Endothelial cell of umbilical vein (primary cell): ENCODE measurements at regions not wholly inside any gene's neighbourhood (a gene's known extent, or its start where the extent isn't known, plus 50 kb on each side); places are given as distances from the start of the nearest gene placed in this dataset.

Experiments used
- BruUV-seq: library from RNA; stranded (reverse); fragments of 400-500 nt; replicated peaks from 2 replicates; lab custom pipeline; 2021; lab: Mats Ljungman, UMichigan
- CTCF ChIA-PET: fragments of 300-600, 350-600 bp; sonication (Branson Sonifier 250); formaldehyde crosslinking; loops from one replicate; lab custom pipeline; 2021; ENCODE audit warnings: antibody characterized with exemption, inconsistent platforms; lab: Charles Lee
- POLR2A ChIA-PET: fragments of 300-600, 350-600 bp; sonication (Branson Sonifier 250); formaldehyde crosslinking; loops from one replicate; lab custom pipeline; 2021; ENCODE audit warnings: antibody characterized with exemption, inconsistent platforms; lab: Charles Lee
- DNase-seq: peaks from one replicate; pipeline ENCODE4 v3.0.0-alpha.2; 2011; ENCODE audit warnings: low read depth, low spot score
- FAIRE-seq: peaks from 2 replicates; lab custom pipeline; 2011; peaks lifted over from hg19 to GRCh38; lab: Jason Lieb, UNC
- H2AFZ ChIP-seq: 2 replicates; pipeline ENCODE4 v1.6.0; 2012; ENCODE audit warnings: low read depth, low read length, control low read depth, inconsistent platforms
- H3K27ac ChIP-seq: 2 replicates; pipeline ENCODE4 v1.5.1; 2011; ENCODE audit warnings: low read depth, mild to moderate bottlenecking, control low read depth, low read length, moderate library complexity; ENCODE audit not compliant: insufficient read depth
- H3K27me3 ChIP-seq, 2 experiments: 2 replicates each; pipeline versions ENCODE4 v1.6.0 to v1.6.1; 2011; ENCODE audit warnings: low read length in 2 of 2, mixed read lengths in 1 of 2; ENCODE audit not compliant: control insufficient read depth in 2 of 2, insufficient read depth in 2 of 2
- H3K36me3 ChIP-seq, 2 experiments: 2 replicates in 1 of 2; 3 replicates in 1 of 2; pipeline ENCODE4 v1.5.1; 2011; ENCODE audit warnings: low read length in 2 of 2, mild to moderate bottlenecking in 1 of 2, moderate library complexity in 1 of 2; ENCODE audit not compliant: control insufficient read depth in 2 of 2, insufficient read depth in 2 of 2; ENCODE audit errors: extremely low read depth in 1 of 2
- H3K4me1 ChIP-seq: 3 replicates; pipeline ENCODE4 v1.5.1; 2011; ENCODE audit warnings: mild to moderate bottlenecking, low read length; ENCODE audit not compliant: control insufficient read depth, insufficient read depth; ENCODE audit errors: extremely low read depth
- H3K4me2 ChIP-seq: 2 replicates; pipeline ENCODE4 v1.6.1; 2011; ENCODE audit warnings: low read length, control low read depth, mixed read lengths; ENCODE audit not compliant: insufficient read depth
- H3K4me3 ChIP-seq, 3 experiments: fragments of 200-600 bp in 1 of 3; sonication (generic), shearing (Covaris generic) in 1 of 3; replicated peaks in 1 of 3; 2 replicates each; pipeline ENCODE4 v1.5.1; 2011 to 2016; ENCODE audit warnings: control low read depth in 3 of 3, low read length in 3 of 3, mild to moderate bottlenecking in 2 of 3, inconsistent platforms in 1 of 3, low read depth in 1 of 3, moderate library complexity in 1 of 3; ENCODE audit not compliant: insufficient read depth in 1 of 3
- H3K79me2 ChIP-seq: 2 replicates; pipeline ENCODE4 v1.6.0; 2012; ENCODE audit warnings: low read length, inconsistent platforms; ENCODE audit not compliant: control insufficient read depth, insufficient read depth
- H3K9ac ChIP-seq: replicated peaks from 2 replicates; pipeline ENCODE3; 2011; ENCODE audit warnings: low read length, control low read depth; ENCODE audit not compliant: insufficient read depth; ENCODE audit errors: extremely low read depth
- H3K9me1 ChIP-seq: replicated peaks from 3 replicates; pipeline ENCODE4 v1.6.0; 2011; ENCODE audit warnings: mild to moderate bottlenecking, low read length; ENCODE audit not compliant: control insufficient read depth, insufficient read depth; ENCODE audit errors: extremely low read depth
- H3K9me3 ChIP-seq: replicated peaks from 2 replicates; pipeline ENCODE4 v1.5.1; 2012; ENCODE audit warnings: low read length, inconsistent platforms; ENCODE audit not compliant: control insufficient read depth, insufficient read depth
- H4K20me1 ChIP-seq: replicated peaks from 2 replicates; pipeline ENCODE3; 2011; ENCODE audit warnings: mild to moderate bottlenecking, low read length; ENCODE audit not compliant: control insufficient read depth, insufficient read depth; ENCODE audit errors: extremely low read depth
- CTCF ChIP-seq, 2 donors: IDR thresholded peaks; 1 replicate in 1 of 2; 2 replicates in 1 of 2; pipeline ENCODE4 v1.5.1; 2011; ENCODE audit warnings: low read length in 2 of 2, mild to moderate bottlenecking in 2 of 2, moderate library complexity in 2 of 2, control low read depth in 1 of 2, inconsistent platforms in 1 of 2, low read depth in 1 of 2; ENCODE audit not compliant: insufficient read depth in 1 of 2; ENCODE audit errors: extremely low read depth in 1 of 2
- EZH2 ChIP-seq: IDR thresholded peaks from 2 replicates; pipeline ENCODE4 v1.6.1; 2012; ENCODE audit warnings: borderline replicate concordance, low read depth, mild to moderate bottlenecking, moderate library complexity, low read length, inconsistent platforms; ENCODE audit not compliant: severe bottlenecking
- FOS ChIP-seq: IDR thresholded peaks from 2 replicates; pipeline ENCODE4 v1.6.1; 2011; ENCODE audit warnings: mild to moderate bottlenecking, low read length, moderate library complexity, borderline replicate concordance; ENCODE audit not compliant: insufficient read depth
- GATA2 ChIP-seq: IDR thresholded peaks from 2 replicates; pipeline ENCODE4 v1.7.0; 2011; ENCODE audit warnings: low read depth, mild to moderate bottlenecking, moderate library complexity, mixed read lengths, low read length; ENCODE audit not compliant: insufficient read length, insufficient read depth
- JUN ChIP-seq: IDR thresholded peaks from 2 replicates; pipeline ENCODE4 v1.6.1; 2011; ENCODE audit warnings: borderline replicate concordance, low read depth; ENCODE audit not compliant: insufficient read length, insufficient read depth
- MAX ChIP-seq: IDR thresholded peaks from 2 replicates; pipeline ENCODE4 v1.6.1; 2011; ENCODE audit not compliant: insufficient read depth, insufficient read length
- MYC ChIP-seq: IDR thresholded peaks from one replicate; pipeline ENCODE4 v1.6.1; 2011; ENCODE audit warnings: mild to moderate bottlenecking, low read depth, low read length
- POLR2A ChIP-seq: IDR thresholded peaks from 2 replicates; pipeline ENCODE4 v1.6.1; 2012; ENCODE audit warnings: low read depth, mild to moderate bottlenecking, control low read depth, low read length
- POLR2AphosphoS5 ChIP-seq: IDR thresholded peaks from 2 replicates; pipeline ENCODE4 v1.6.1; 2012; ENCODE audit warnings: low read depth, mild to moderate bottlenecking, control low read depth, low read length, moderate library complexity; ENCODE audit not compliant: insufficient read depth
- dilution Hi-C: fragments of 300-500 bp; cut with MboI; formaldehyde crosslinking; loops from one replicate; pipeline ENCODE4 v1.15.0; 2019; ENCODE audit warnings: low sequenced_read_pairs; ENCODE audit not compliant: extremely low pct_ligation_motif_present
- intact Hi-C: fragments of 100-400 bp; cut with micrococcal nuclease; formaldehyde crosslinking; loops from one replicate; pipeline ENCODE4 v1.10.0; 2022

GRCh38 chr2:59935005-59935404 is 618.4 kb downstream of the BCL11A start:
- FAIRE-seq, result no peak
- H3K36me3 ChIP-seq, result no peaks in the 10 kb centered on the region

More at GRCh38 chr2:59935005-59935404, 618.4 kb downstream of the BCL11A start:
- H3K4me1 ChIP-seq, result no peaks in the 10 kb centered on the region
- H3K9ac ChIP-seq, result no peak overlapping the region
- H3K9me3 ChIP-seq, result peaks cover 3% of the 10 kb centered on the region
- H3K27me3 ChIP-seq, result no peaks in the 10 kb centered on the region
- no peak overlapping the region for H2AFZ ChIP-seq
- H4K20me1 ChIP-seq, result no peaks in the 10 kb centered on the region
- CTCF ChIA-PET, result no interaction called here
- POLR2A ChIA-PET, result no interaction called here
- H3K4me3 ChIP-seq, result no peak overlapping the region
- no peak overlapping the region for H3K27ac ChIP-seq
- no peak overlapping the region for H3K4me2 ChIP-seq
- H3K9me1 ChIP-seq, result no peaks in the 10 kb centered on the region
- H3K79me2 ChIP-seq, result no peaks in the 10 kb centered on the region
- no peak for DNase-seq
- TF ChIP-seq FOS, result no peak
- no peak for TF ChIP-seq EZH2
- no peak for TF ChIP-seq JUN
- TF ChIP-seq POLR2AphosphoS5, result no peak
- no peak for TF ChIP-seq POLR2A
- no peak for TF ChIP-seq CTCF (IDR thresholded peaks at IDR 0.05; ENCODE audit: extremely low read depth in 1 of 2, insufficient read depth in 1 of 2, low read depth in 1 of 2, low read length in 2 of 2)
- TF ChIP-seq MAX, result no peak
- TF ChIP-seq MYC, result no peak
- TF ChIP-seq GATA2, result no peak
- dilution Hi-C loops (no loop called here), intact Hi-C loops (no loop called here)
- BruUV-seq, result no TSS peak
